Osteoblast (primary cell): ENCODE measurements at regions not wholly inside any gene's neighbourhood (a gene's known extent, or its start where the extent isn't known, plus 50 kb on each side); places are given as distances from the start of the nearest gene placed in this dataset.

Experiments
- DNase-seq: peaks from one replicate; pipeline ENCODE4 v3.0.0; 2011; ENCODE audit warnings: low spot score, mixed read lengths; ENCODE audit not compliant: insufficient read length; ENCODE audit errors: missing footprints
- H2AFZ ChIP-seq: 2 replicates; pipeline ENCODE4 v1.6.0; 2011; ENCODE audit warnings: mild to moderate bottlenecking, low read length
- H3K27ac ChIP-seq: 2 replicates; pipeline ENCODE4 v1.5.1; 2011; ENCODE audit warnings: mild to moderate bottlenecking, low read depth, low read length, moderate library complexity
- H3K27me3 ChIP-seq: 2 replicates; pipeline ENCODE4 v1.6.0; 2012; ENCODE audit warnings: mild to moderate bottlenecking, control low read depth, inconsistent platforms, low read length, moderate library complexity; ENCODE audit not compliant: insufficient read depth
- H3K36me3 ChIP-seq: 2 replicates; pipeline ENCODE4 v1.5.1; 2011; ENCODE audit warnings: mild to moderate bottlenecking, low read length, control low read depth, moderate library complexity; ENCODE audit not compliant: insufficient read depth
- H3K4me1 ChIP-seq: 2 replicates; pipeline ENCODE4 v1.5.1; 2011; ENCODE audit warnings: mild to moderate bottlenecking, low read length, control low read depth, moderate library complexity; ENCODE audit not compliant: insufficient read depth
- H3K4me2 ChIP-seq: 2 replicates; pipeline ENCODE4 v1.6.0; 2011; ENCODE audit warnings: mild to moderate bottlenecking, low read length; ENCODE audit not compliant: insufficient read depth
- H3K4me3 ChIP-seq: fragments of 200-600 bp; sonication (generic); 3 replicates; pipeline ENCODE4 v1.5.1; 2012; ENCODE audit warnings: mild to moderate bottlenecking, low read length, inconsistent platforms; ENCODE audit not compliant: insufficient read depth
- H3K79me2 ChIP-seq: 2 replicates; pipeline ENCODE4 v1.6.0; 2012; ENCODE audit warnings: mild to moderate bottlenecking, low read length, control low read depth, inconsistent platforms; ENCODE audit not compliant: insufficient read depth
- H3K9me3 ChIP-seq: 2 replicates; pipeline ENCODE4 v1.5.1; 2011; ENCODE audit warnings: low read depth, low read length, control low read depth
- H4K20me1 ChIP-seq: 2 replicates; pipeline ENCODE4 v1.6.0; 2012; ENCODE audit warnings: mild to moderate bottlenecking, low read length, control low read depth; ENCODE audit not compliant: insufficient read depth
- CTCF ChIP-seq: IDR thresholded peaks from 2 replicates; pipeline ENCODE4 v1.5.1; 2011; ENCODE audit warnings: mild to moderate bottlenecking, low read depth, low read length, moderate library complexity; ENCODE audit errors: extremely low read depth

DNA sequence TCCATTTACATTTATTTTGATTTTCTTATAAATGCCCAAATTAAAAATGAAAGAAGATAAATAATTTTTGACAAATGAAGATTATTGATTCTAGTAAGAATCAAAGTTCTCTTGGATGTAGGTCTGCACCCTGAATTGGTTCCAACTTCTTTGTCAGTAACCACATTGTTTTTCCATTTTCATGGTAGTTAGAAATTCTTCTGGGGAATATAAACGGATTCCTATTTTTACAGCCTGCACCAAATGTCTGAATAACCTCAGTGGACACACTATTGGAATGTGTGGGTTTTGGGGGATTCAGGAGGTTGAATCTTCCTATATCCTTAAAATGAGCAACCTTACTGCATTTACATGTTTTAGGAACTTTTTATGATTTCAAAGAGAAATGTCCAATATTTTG is 1085.3 kb upstream of the MAP3K7 start:
- Histone ChIP-seq H4K20me1 (no peaks in the 10 kb centered on the region), H2AFZ (no peak overlapping the region), H3K27me3 (no peaks in the 10 kb centered on the region), H3K79me2 (no peaks in the 10 kb centered on the region), H3K9me3 (no peaks in the 10 kb centered on the region), H3K4me3 (no peak overlapping the region), H3K27ac (no peak overlapping the region), H3K4me1 (no peaks in the 10 kb centered on the region), H3K36me3 (no peaks in the 10 kb centered on the region), H3K4me2 (no peak overlapping the region)
- no peak for TF ChIP-seq CTCF
- no peak for DNase-seq

GRCh38 chr6:91669871-91670268 is 1083.0 kb upstream of the MAP3K7 start:
- no peak overlapping the region for H3K4me2 ChIP-seq
- TF ChIP-seq CTCF = no peak

GRCh38 chr6:91669154-91669870 is 1082.4 kb upstream of the MAP3K7 start:
- no peaks in the 10 kb centered on the region for H3K27me3 ChIP-seq
- TF ChIP-seq CTCF = no peak
- no peak overlapping the region for H3K4me2 ChIP-seq
- no peaks in the 10 kb centered on the region for H4K20me1 ChIP-seq
- no peak overlapping the region for H3K27ac ChIP-seq
- H2AFZ ChIP-seq = no peak overlapping the region
- H3K9me3 ChIP-seq = no peaks in the 10 kb centered on the region
- H3K36me3 ChIP-seq = no peaks in the 10 kb centered on the region
- no peaks in the 10 kb centered on the region for H3K79me2 ChIP-seq
- H3K4me3 ChIP-seq = no peak overlapping the region
- H3K4me1 ChIP-seq = no peaks in the 10 kb centered on the region
- DNase-seq = no peak

More at GRCh38 chr6:91669871-91670268, 1083.0 kb upstream of the MAP3K7 start:
- Histone ChIP-seq H2AFZ (no peak overlapping the region), H3K4me3 (no peak overlapping the region), H3K4me1 (no peaks in the 10 kb centered on the region), H3K27ac (no peak overlapping the region), H4K20me1 (no peaks in the 10 kb centered on the region), H3K9me3 (no peaks in the 10 kb centered on the region), H3K36me3 (no peaks in the 10 kb centered on the region), H3K79me2 (no peaks in the 10 kb centered on the region), H3K27me3 (no peaks in the 10 kb centered on the region)
- DNase-seq = no peak

DNA sequence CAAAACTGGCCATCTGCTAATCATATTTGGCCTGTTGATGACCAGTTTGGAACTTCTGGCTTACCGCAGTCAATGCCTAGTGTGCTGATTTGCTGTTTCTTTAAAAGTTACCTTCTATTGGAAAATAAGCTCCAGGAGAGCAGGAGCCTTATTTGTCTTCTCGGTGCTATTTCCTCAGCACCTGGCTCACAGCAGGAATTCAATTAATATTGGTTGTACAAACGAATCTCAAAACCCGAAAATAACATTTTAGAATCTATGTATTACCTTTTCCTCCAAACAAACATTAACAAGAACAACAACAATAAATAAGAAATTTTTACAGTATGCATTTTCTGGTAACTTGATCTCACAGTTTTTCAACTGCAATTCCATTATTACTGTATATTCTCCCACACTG is 1080.7 kb upstream of the MAP3K7 start:
- Histone ChIP-seq H3K4me1 (no peaks in the 10 kb centered on the region), H3K27ac (no peak overlapping the region), H2AFZ (no peak overlapping the region), H3K79me2 (no peaks in the 10 kb centered on the region), H3K9me3 (no peaks in the 10 kb centered on the region), H3K4me3 (no peak overlapping the region), H4K20me1 (no peaks in the 10 kb centered on the region), H3K4me2 (no peak overlapping the region), H3K27me3 (no peaks in the 10 kb centered on the region), H3K36me3 (no peaks in the 10 kb centered on the region)
- TF ChIP-seq CTCF = no peak
- no peak for DNase-seq
